Stimulated activated CD4-positive, alpha-beta T cell treated with anti-CD3 and anti-CD28 coated beads, Interleukin-4, amount 100 ng/mL, for 4 hours (primary cell): ENCODE measurements at regions not wholly inside any gene's neighbourhood (a gene's known extent, or its start where the extent isn't known, plus 50 kb on each side); places are given as distances from the start of the nearest gene placed in this dataset.

Source experiments
- DNase-seq, 2 experiments: peaks; one replicate each; pipeline ENCODE4 v3.0.0-alpha.2; 2020

GRCh38 chr3:170751899-170752293, 118.1 kb downstream of the RPL22L1 start:
- no peak for DNase-seq

GRCh38 chr3:170751083-170751898, 118.7 kb downstream of the RPL22L1 start:
- no peak for DNase-seq

GRCh38 chr3:170750478-170750830, 119.5 kb downstream of the RPL22L1 start:
- no peak for DNase-seq

- DNase-seq: no peak
Observed at GRCh38 chr3:170749765-170750477, 120.1 kb downstream of the RPL22L1 start.

DNA sequence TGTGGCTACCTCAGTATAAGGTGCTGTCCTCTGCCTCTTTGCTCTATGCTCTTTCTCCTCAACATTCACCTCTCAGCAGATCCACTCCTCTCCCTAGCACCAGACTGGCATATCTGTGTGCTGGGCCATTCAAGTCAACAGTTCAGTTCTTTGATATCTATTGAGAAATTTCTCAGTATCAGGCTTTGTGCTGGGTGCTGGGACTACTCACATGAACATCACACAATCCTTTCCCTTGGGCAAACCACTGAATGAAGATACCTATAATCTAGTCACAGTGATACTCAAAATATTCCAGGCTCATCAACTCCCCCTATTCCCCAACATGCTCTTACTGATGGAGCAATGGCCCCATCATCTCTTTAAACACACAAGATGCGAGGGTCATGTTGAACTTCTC, 120.8 kb downstream of the RPL22L1 start:
- DNase-seq: no peak

DNA sequence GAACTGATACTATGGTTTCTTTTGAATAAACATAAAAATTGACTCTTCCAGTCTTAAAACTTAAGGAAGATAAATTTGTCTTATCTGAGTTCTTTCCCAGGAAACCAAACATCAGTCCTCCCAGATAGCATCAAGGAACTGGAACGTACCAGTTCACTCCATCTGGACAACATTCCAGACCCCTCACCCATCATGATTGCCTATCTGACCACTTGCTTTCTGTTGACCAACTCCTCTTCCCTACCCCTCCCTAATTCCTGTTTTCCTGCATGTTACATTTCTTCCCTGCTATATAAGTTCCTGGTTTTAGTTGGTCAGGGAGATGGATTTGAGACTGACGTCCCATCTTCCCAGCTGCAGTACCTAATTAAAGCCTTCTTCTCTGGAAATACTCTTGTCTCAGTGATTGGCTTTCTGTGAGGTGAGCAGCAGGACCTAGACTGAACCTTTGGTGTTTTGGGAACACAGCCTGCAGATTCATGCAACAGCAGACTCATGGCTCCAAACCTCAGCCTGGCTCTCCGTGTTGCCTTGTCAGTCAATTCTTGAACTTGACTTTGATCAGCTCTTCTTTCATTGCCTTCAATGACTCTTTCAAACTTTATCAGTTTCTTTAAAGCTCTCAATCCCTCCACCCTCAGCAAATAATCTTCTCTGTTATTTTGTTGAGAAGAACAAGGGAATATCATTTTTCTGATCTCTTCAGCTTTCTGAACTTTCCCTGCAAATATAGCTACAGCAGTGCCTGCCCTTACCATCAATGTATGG, 123.6 kb downstream of the RPL22L1 start:
- no peak for DNase-seq

DNA sequence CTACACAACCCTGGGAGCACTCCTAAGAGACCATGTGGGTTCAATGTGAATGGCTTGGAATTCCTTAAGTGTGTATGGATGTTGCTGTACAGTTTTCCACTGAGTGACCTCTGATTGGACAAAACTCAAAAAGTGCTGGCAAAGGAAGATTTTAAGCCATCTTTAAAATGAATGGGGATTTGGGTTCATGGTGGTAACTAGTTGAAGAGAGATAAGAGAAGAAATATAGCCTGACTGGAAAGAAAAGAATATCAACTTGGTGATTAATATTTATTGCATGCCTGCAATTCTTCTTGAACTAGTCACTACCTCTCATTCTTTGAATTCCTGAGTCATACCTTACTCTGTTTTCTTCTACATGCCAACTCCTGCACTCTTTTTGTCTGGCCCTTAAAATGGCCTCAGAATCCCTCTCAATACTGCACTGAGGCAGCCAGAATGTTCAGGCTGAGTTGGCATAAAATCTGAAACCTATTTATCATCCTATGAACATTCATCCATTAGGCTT, 124.7 kb downstream of the RPL22L1 start:
- no peak for DNase-seq

- no peak for DNase-seq
Observed at GRCh38 chr3:170741756-170742529, 128.1 kb downstream of the RPL22L1 start.

DNA sequence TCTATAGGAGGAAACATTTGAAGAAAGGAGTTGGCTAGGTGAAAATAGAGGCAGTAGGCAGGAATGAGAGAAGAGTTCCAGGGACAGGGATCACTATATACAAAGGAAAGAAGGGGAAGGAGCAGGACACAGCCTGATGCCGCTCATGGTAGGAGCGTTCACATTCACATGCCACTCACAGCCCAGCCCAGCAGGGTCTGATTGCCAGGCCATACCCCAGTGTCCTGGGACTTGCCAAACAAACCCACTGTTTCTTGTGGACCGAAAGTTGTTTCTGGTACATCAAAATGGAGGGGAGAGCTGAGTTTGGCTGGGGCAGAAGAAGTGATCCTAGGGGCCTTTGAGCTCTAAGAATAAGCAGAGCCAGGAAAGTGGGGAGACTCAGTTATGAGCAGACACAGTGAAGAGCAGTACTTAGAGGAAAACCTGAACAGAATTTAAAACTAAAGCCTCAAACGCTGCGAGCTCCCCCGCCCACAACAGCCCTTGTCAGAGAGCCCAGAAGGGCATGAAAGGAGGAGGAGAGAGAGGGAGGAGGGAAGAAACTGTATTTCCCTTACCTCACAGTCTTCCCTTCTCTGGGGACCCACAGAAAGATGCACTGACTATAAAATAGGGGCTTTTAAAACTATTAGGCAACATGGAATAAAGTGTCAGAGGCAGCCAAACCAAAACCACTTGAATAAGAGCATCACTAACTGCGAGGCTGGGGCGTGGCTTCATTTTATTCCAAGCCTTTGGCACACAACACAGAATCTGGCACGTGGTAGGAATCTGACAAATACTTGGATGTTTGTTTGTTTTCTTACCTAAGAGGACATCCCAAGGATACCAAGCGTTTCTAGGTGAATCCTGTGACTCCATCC, 129.0 kb downstream of the RPL22L1 start:
- DNase-seq: no peak

DNA sequence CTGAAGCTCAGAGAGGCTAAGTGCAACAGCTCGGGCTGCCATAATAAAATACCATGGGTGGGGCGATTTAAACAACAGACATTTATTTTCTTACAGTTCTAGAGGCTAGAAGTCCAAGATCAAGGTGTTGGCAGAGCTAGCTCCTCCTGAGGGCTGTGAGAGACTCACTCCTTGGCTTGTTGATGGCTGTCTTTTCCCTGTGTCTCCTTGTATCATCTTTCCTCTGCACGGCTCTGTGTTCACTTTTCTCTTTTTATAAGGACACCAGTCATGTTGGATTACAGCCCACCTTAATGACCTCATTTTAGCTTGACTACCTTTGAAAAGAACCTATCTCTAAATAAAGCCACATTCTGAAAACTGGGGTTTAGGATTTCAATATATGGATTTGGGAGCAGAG, 129.7 kb downstream of the RPL22L1 start:
- no peak for DNase-seq

DNA sequence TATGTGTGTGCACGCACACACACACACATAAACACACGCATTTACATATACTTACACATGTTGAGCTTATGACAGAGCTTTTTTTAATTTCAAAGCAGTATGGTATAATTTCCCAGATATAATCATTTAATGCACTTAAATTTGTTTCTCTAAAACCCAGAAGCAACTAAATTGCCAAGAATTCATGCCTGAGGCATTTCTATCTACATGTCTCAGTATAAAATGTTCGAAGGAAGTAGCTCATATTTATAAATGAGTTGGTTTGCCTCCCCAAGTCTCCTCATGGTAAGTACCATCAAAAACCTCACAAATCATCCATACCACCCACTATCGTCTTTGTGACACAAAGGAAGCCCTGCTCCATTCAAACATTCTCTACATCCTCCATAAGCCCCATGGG, 130.6 kb downstream of the RPL22L1 start:
- no peak for DNase-seq

GRCh38 chr3:170738766-170739165, 131.2 kb downstream of the RPL22L1 start:
- no peak for DNase-seq

DNA sequence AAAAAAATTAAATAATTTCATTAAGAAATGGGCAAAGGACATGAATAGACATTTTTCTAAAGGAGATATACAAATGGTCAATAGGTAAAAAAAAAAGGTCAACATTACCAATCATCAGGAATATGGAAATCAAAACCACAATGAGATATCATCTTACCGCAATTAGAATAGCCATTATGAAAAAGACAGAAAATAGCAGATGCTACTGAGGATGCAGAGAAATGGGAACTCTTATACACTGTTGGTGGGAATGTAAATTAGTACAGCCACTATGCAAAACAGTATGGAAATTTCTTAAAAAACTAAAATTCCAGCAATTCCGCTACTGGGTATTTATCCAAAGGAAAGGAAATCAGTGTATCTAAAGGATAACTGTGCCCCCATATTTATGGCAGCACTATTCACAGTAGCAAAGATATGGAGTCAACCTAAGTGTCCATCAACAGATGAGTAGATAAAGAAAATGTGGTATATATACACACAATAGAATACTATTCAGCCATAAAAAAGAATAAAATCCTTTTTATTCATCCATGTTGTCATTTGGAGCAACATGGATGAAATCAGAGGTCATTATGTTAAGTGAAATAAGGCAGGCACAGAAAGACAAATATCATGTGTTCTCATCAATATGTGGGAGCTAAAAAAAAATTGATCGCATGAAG, 132.4 kb downstream of the RPL22L1 start:
- DNase-seq: no peak

- DNase-seq: no peak
Observed at GRCh38 chr3:170735821-170736220, 134.2 kb downstream of the RPL22L1 start.

- DNase-seq: no peak
Observed at GRCh38 chr3:170734735-170735065, 135.3 kb downstream of the RPL22L1 start.

- no peak for DNase-seq
Observed at GRCh38 chr3:170734043-170734734, 135.8 kb downstream of the RPL22L1 start.

DNA sequence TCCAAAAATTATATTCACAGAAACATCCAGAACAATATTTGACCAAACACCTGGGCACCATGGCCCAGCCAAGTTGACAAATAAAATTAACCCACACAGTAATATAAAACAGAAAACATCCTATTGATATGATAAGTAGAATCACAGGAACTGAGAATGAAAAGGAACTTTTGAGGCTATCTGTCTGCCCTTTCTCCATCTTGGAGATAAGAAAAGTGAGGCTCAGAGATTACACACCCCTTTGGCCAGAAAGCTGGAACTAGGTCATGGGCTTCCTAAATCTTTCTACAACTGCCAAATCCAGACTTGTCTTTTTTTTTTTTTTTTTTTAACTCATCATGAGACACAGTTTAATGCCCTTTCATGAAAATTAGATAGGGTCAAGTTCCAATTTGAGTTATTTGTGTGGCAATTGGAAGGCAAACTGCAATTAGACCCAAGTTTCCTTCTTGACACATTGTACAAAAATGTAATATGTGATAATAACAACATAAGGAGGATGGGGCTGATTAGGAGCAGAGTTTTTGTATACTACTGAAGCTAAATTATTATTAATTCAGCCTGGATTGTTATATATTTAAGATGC, 137.2 kb downstream of the RPL22L1 start:
- DNase-seq: no peak

DNA sequence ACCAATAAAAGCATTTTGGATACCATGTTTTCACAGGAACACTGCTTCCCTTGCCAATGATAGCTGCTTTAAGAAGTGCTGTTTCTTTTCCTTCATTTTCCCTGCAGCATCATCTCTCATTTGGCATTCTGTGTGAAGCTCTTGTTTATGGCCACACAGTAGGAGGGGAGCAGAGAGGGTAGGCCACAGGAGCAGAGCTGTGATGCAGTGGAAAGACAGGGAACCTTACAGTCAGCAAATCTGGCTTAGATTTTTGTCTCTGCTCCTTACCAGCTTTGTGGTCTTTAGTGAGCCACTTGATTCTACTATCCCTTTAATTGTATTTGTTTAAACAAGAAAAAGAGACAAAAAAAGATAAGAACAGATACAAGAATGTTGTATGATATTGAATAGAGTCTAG, 138.7 kb downstream of the RPL22L1 start:
- DNase-seq: no peak

DNA sequence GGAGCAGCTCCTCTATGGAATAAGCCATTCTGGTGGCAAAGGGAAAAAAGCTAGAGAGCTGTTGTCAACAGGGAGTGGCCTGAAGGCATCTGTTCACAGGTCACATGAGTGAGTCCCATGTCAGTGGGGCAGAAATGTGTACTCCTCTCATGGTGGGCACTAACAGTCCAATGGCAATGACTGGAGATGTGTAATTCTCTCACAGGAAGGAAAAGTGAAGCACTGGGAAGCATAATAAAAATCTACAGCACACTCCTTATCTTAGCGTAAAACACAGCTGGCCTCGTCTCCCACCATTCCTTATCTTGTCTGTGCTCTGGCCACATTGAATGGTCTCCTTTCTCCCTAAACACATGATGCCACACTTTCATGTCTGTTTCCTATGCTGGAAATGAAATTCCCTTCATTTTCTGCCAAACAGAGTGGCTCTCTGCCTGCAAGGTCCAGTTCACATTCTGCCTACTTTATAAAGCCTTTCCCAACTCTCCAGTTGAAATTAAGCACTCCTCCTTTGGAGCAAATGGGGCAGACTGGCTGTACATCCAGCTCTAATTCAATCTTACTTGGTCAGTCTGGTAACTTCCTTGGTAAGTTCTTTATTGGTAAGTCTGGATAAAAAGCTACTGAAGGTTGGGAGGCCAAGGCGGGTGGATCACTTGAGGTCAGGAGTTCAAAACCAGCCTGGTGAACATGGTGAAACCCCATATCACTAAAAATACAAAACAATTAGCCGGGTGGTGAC, 139.8 kb downstream of the RPL22L1 start:
- no peak for DNase-seq

DNA sequence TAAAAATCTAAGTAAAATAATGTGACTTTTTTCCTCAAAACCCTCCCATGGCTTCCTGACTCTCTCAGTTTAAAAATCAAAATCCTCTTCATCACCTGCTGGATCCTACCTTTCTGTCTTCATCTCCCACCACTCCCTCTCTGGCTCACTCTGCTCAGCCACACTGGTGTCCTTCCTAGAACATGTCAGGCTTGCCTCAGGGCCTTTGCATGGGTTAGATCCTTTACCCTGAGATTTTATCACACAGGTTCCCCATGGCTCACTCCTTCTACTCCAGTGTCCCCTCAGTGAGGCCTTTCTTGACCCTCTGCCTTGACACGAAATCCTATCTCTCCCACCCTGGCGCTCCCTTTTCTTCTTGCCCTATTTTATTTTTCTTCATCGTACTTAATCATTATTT, 141.8 kb downstream of the RPL22L1 start:
- DNase-seq: no peak
